ENCODE measurements at regions not wholly inside any gene's neighbourhood (a gene's known extent, or its start where the extent isn't known, plus 50 kb on each side); places are given as distances from the start of the nearest gene placed in this dataset.

DNA sequence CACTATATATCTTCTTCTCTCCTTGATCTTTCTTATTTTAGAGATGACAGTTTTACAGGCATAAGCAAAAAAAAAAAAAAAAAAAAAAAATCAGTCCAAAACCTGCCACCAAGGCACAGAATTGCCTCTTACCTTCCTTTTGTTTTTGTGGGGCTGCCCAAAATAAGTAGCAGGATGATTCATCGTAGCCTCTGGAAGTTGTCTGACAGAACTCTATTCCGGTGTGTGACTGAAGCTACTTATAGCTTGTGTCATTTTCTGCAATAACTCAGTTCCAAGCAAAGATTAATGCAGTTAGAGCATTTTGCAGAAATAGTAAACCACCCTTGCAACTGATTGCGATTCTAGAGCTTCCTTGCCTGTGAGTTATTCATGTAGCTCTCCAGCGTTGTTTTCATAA lies 186.8 kb downstream of the KIF2B start:
- TF ChIP-seq, protein P1, sequence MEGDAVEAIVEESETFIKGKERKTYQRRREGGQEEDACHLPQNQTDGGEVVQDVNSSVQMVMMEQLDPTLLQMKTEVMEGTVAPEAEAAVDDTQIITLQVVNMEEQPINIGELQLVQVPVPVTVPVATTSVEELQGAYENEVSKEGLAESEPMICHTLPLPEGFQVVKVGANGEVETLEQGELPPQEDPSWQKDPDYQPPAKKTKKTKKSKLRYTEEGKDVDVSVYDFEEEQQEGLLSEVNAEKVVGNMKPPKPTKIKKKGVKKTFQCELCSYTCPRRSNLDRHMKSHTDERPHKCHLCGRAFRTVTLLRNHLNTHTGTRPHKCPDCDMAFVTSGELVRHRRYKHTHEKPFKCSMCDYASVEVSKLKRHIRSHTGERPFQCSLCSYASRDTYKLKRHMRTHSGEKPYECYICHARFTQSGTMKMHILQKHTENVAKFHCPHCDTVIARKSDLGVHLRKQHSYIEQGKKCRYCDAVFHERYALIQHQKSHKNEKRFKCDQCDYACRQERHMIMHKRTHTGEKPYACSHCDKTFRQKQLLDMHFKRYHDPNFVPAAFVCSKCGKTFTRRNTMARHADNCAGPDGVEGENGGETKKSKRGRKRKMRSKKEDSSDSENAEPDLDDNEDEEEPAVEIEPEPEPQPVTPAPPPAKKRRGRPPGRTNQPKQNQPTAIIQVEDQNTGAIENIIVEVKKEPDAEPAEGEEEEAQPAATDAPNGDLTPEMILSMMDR (IDR thresholded peaks at IDR 0.05) = no peak
- TF ChIP-seq POLR2AphosphoS5 (IDR thresholded peaks at IDR 0.05) (no peak), POLR2A (IDR thresholded peaks at IDR 0.05) (no peak)

Measured in prostate gland (tissue), 2 donors.